Neural crest cell (in vitro differentiated cells): ENCODE measurements at regions not wholly inside any gene's neighbourhood (a gene's known extent, or its start where the extent isn't known, plus 50 kb on each side); places are given as distances from the start of the nearest gene placed in this dataset.
"Not testable (repeated sequence)": the region's sequence is repeated elsewhere in the genome, so short reads cannot be mapped to it uniquely, and the experiment has no call there.

Experiments used
- DNase-seq: peaks from one replicate; pipeline ENCODE4 v3.0.0; 2021; ENCODE audit warnings: low read depth, mixed read lengths, low spot score
- H3K27ac Mint-ChIP-seq: one replicate; pipeline ENCODE4 v1.8.0; 2021; ENCODE audit warnings: mild to moderate bottlenecking, mixed read lengths; ENCODE audit not compliant: unreplicated experiment
- H3K27me3 Mint-ChIP-seq: 2 replicates; pipeline ENCODE4 v1.8.0; 2021; ENCODE audit warnings: low read depth, mild to moderate bottlenecking, mixed read lengths
- H3K36me3 Mint-ChIP-seq: 2 replicates; pipeline ENCODE4 v1.8.0; 2021; ENCODE audit warnings: low read depth, mild to moderate bottlenecking, mixed read lengths
- H3K4me1 Mint-ChIP-seq: 2 replicates; pipeline ENCODE4 v1.8.0; 2021; ENCODE audit warnings: mixed read lengths
- H3K4me3 Mint-ChIP-seq: one replicate; pipeline ENCODE4 v1.8.0; 2021; ENCODE audit warnings: mild to moderate bottlenecking, mixed read lengths
- H3K9me3 Mint-ChIP-seq: 2 replicates; pipeline ENCODE4 v1.8.0; 2021; ENCODE audit warnings: mixed read lengths
- TF ChIP-seq, protein P1 (sequence below): fragments of 200-600 bp; sonication (generic); conservative IDR thresholded peaks from 2 replicates; pipeline ENCODE4 v1.5.0; 2021; ENCODE audit warnings: antibody characterized with exemption, mild to moderate bottlenecking

DNA sequence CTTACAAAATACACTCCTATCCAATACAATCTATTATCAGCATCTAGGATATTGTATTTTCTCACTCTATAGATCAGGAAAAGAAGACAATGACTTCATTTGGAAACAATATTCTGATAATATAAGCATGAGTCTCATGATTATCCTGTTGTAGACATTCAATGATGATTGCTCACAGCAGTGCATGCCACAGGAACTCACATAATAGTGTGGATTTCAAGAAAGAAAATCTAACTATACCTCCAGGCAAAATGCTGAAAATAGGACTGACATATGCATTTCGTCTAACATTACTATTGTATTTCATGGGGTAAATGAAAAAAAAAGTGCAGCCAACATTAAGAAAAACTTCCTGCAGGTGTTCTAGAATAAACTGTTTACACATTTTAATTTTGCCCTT, 122.6 kb downstream of the POSTN start:
- Mint-ChIP-seq H3K4me3 (no peak overlapping the region), H3K36me3 (no peaks in the 10 kb centered on the region), H3K4me1 (peaks cover 14% of the 10 kb centered on the region), H3K9me3 (peaks cover 4% of the 10 kb centered on the region), H3K27me3 (no peaks in the 10 kb centered on the region), H3K27ac (no peak overlapping the region)
- TF ChIP-seq, protein P1, sequence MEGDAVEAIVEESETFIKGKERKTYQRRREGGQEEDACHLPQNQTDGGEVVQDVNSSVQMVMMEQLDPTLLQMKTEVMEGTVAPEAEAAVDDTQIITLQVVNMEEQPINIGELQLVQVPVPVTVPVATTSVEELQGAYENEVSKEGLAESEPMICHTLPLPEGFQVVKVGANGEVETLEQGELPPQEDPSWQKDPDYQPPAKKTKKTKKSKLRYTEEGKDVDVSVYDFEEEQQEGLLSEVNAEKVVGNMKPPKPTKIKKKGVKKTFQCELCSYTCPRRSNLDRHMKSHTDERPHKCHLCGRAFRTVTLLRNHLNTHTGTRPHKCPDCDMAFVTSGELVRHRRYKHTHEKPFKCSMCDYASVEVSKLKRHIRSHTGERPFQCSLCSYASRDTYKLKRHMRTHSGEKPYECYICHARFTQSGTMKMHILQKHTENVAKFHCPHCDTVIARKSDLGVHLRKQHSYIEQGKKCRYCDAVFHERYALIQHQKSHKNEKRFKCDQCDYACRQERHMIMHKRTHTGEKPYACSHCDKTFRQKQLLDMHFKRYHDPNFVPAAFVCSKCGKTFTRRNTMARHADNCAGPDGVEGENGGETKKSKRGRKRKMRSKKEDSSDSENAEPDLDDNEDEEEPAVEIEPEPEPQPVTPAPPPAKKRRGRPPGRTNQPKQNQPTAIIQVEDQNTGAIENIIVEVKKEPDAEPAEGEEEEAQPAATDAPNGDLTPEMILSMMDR, result no peak
- no peak for DNase-seq

- Mint-ChIP-seq H3K27me3 (no peaks in the 10 kb centered on the region), H3K36me3 (no peaks in the 10 kb centered on the region), H3K4me1 (peaks cover 14% of the 10 kb centered on the region), H3K27ac (no peak overlapping the region), H3K9me3 (peaks cover 4% of the 10 kb centered on the region), H3K4me3 (no peak overlapping the region)
- no peak for DNase-seq
- TF ChIP-seq, protein P1, result no peak
These were observed 123.4 kb downstream of the POSTN start for GRCh38 chr13:37475151-37475550.

GRCh38 chr13:37473035-37473434, 125.5 kb downstream of the POSTN start:
- H3K27me3 Mint-ChIP-seq, result no peaks in the 10 kb centered on the region
- no peaks in the 10 kb centered on the region for H3K36me3 Mint-ChIP-seq
- H3K4me1 Mint-ChIP-seq, result peaks cover 14% of the 10 kb centered on the region
- TF ChIP-seq, protein P1, result peak; percentile 29
- no peak for DNase-seq
- H3K27ac Mint-ChIP-seq, result no peak overlapping the region
- peaks cover 4% of the 10 kb centered on the region for H3K9me3 Mint-ChIP-seq
- H3K4me3 Mint-ChIP-seq, result no peak overlapping the region

- not testable (repeated sequence) for H3K27me3 Mint-ChIP-seq, H3K27ac Mint-ChIP-seq, H3K4me3 Mint-ChIP-seq, DNase-seq, H3K9me3 Mint-ChIP-seq, H3K36me3 Mint-ChIP-seq
- peaks cover 14% of the 10 kb centered on the region for H3K4me1 Mint-ChIP-seq
These were observed 126.3 kb downstream of the POSTN start for GRCh38 chr13:37472266-37472665.

- H3K36me3 Mint-ChIP-seq, result no peaks in the 10 kb centered on the region
- TF ChIP-seq, protein P1, result no peak
- H3K4me3 Mint-ChIP-seq, result no peak overlapping the region
- no peaks in the 10 kb centered on the region for H3K27me3 Mint-ChIP-seq
- H3K4me1 Mint-ChIP-seq, result no peaks in the 10 kb centered on the region
- DNase-seq, result no peak
- H3K27ac Mint-ChIP-seq, result no peak overlapping the region
- H3K9me3 Mint-ChIP-seq, result peaks cover 3% of the 10 kb centered on the region
These were observed 138.4 kb downstream of the POSTN start for GRCh38 chr13:37460166-37460565.

DNA sequence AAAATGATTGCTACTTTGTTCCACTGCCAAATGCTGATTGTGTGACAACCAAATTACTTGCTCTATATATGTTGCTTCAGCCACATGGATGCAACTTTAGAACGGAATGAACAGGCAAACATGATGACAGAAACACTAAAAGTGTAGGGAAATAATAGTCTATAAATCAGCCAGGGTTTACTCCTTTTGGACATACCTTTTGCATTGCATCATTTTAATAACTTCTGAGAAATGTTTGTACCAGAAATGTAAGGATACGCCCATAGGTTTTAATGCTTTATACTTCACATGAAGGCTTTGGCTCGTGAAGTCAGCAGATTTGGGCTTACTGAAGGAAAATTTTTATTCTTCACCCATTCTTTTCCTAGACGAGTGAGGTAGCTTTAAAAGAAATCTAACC, 141.0 kb downstream of the POSTN start:
- no peak for DNase-seq

More for the DNA sequence above, 141.0 kb downstream of the POSTN start:
- Mint-ChIP-seq H3K4me3 (no peak overlapping the region), H3K36me3 (no peaks in the 10 kb centered on the region), H3K4me1 (no peaks in the 10 kb centered on the region), H3K9me3 (peaks cover 3% of the 10 kb centered on the region), H3K27ac (no peak overlapping the region), H3K27me3 (no peaks in the 10 kb centered on the region)
- TF ChIP-seq, protein P1, result no peak
